AG09309 (cell line): ENCODE measurements at regions not wholly inside any gene's neighbourhood (a gene's known extent, or its start where the extent isn't known, plus 50 kb on each side); places are given as distances from the start of the nearest gene placed in this dataset.

Experiments used
- DNase-seq: peaks from one replicate; pipeline ENCODE4 v3.0.0-alpha.2; 2010; ENCODE audit warnings: low read depth
- H3K4me3 ChIP-seq: 2 replicates; pipeline ENCODE4 v1.5.1; 2011; ENCODE audit warnings: mild to moderate bottlenecking, low read depth, low read length, moderate library complexity; ENCODE audit not compliant: control insufficient read depth
- CTCF ChIP-seq: IDR thresholded peaks from 2 replicates; pipeline ENCODE4 v1.5.1; 2011; ENCODE audit warnings: mild to moderate bottlenecking, low read depth, low read length, inconsistent platforms; ENCODE audit not compliant: insufficient read depth, control insufficient read depth; ENCODE audit errors: missing control alignments

- no peak for DNase-seq
These were observed 201.0 kb upstream of the NAV2 start for GRCh38 chr11:19511413-19512183.

GRCh38 chr11:19511066-19511412 lies 201.6 kb upstream of the NAV2 start:
- TF ChIP-seq CTCF: no peak
- no peak overlapping the region for H3K4me3 ChIP-seq
- DNase-seq: no peak

More at GRCh38 chr11:19511413-19512183, 201.0 kb upstream of the NAV2 start:
- no peak overlapping the region for H3K4me3 ChIP-seq
- TF ChIP-seq CTCF: no peak

- no peak for TF ChIP-seq CTCF
- DNase-seq: no peak
- no peak overlapping the region for H3K4me3 ChIP-seq
These were observed 202.2 kb upstream of the NAV2 start for GRCh38 chr11:19510468-19510867.

- no peak for TF ChIP-seq CTCF
- no peak overlapping the region for H3K4me3 ChIP-seq
- DNase-seq: no peak
These were observed 203.4 kb upstream of the NAV2 start for GRCh38 chr11:19509215-19509614.

- no peak for TF ChIP-seq CTCF
- DNase-seq: no peak
- H3K4me3 ChIP-seq: no peak overlapping the region
These were observed 204.5 kb upstream of the NAV2 start for GRCh38 chr11:19508165-19508564.

- no peak for DNase-seq
- TF ChIP-seq CTCF: no peak
- no peak overlapping the region for H3K4me3 ChIP-seq
These were observed 205.7 kb upstream of the NAV2 start for GRCh38 chr11:19506816-19507486.
